Right renal pelvis (tissue), 4 donors: ENCODE measurements at regions not wholly inside any gene's neighbourhood (a gene's known extent, or its start where the extent isn't known, plus 50 kb on each side); places are given as distances from the start of the nearest gene placed in this dataset.
"Not testable (repeated sequence)": the region's sequence is repeated elsewhere in the genome, so short reads cannot be mapped to it uniquely, and the experiment has no call there.

Experiments
- DNase-seq, 4 donors: peaks; one replicate each; pipeline ENCODE4 v3.0.0-alpha.2; 2013; ENCODE audit warnings: low read depth in 4 of 4, low spot score in 3 of 4, missing footprints in 1 of 4

DNA sequence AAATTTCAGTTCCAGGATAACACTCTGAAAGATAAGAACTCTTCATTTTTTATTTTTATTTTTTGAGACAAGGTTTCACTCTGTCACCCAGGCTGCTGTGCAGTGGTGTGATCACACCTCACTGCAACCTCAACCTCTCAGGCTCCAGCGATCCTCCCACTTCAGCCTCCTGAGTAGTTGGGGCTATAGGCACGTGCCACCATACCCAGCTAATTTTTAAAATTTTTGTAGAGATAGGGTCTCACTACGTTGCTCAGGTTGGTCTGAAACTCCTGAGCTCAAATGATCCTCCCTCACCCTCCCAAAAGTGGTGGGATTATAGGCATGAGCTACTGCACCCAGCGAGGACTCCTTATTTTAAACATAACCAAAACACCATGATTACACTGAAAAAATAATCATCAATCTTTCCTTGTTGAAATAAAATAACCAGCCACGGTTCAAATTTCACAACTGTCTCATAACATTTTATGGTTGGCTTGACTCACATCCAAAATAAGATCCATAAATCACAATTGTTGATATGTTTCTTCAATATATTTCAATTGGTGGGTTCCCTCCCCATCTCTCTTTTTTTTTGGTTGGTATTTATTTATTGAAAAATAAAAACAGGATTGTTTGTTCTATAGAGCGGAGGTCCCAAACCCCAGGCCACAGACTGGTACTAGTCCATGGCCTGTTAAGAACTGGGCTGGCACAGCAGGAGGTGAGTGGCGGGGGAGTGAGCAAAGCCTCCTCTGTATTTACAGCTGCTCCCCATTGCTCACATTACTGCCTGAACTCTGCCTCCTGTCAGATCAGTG lies 60.1 kb upstream of the FAM171A1 start:
- no peak for DNase-seq

DNA sequence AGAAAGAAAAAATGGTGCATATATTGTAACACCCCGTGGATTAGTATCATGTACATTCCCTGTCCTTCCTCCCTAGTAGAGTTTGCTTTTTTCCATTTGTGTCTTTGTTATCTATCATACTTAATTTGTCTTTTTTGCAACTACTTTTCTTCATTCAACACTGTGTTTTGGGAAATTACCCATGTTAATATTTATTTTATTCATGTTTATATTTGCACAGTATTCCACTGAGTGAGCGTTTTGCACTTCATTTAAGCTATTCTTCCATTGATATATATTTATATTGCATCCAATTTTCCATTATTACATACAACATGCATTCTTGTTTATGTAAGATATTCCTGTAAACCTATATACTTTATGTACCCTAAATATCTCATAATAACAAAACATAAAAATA lies 57.6 kb upstream of the FAM171A1 start:
- DNase-seq, result no peak

DNA sequence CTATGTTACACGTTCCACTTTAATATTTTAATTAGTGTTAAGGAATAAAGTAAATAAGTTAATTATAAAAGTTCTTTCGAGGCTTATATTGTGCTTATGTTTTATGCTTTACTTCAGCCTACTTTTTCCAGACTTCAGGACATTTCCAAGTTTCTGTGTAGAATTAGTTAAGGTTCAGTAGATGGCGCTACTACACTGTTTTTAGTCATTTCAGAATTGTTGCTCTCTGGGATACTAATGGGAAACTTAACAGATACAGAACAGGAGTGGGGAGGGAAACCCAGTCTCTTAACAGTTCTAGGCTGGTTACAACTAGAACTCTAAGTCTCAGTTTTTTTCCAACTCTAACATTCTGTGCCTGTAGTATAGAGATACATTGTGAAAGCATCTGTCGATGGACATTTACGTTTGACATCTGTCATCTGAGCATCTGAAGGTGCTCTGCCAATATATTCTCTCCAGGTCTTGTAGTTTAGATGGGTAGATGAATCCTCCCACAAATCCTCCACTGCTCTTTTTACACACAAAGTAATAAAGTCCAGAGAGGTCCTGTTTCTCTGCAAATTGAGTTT lies 56.8 kb upstream of the FAM171A1 start:
- DNase-seq, result peak in 1 of 4 donors; percentile 54

DNA sequence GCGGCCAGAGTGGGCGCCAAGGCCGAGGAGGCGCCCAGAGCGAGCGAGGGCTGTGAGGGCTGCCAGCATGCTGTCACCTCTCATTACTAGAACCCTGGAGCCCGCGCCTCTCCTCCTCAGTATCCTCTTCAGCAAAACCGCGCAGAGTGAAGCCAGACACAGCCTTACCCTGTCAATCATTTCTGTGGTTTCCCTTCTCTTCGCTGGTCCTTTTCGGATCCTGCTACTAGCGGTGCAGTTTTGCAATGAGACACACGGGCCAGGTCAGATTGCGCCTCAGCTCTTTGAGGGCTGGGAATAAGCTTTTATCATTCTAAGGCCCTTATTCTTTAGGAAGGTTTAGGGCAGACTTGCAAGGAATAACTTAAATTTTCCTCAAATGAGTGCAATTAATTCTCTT lies 55.5 kb upstream of the FAM171A1 start:
- DNase-seq, result no peak

DNA sequence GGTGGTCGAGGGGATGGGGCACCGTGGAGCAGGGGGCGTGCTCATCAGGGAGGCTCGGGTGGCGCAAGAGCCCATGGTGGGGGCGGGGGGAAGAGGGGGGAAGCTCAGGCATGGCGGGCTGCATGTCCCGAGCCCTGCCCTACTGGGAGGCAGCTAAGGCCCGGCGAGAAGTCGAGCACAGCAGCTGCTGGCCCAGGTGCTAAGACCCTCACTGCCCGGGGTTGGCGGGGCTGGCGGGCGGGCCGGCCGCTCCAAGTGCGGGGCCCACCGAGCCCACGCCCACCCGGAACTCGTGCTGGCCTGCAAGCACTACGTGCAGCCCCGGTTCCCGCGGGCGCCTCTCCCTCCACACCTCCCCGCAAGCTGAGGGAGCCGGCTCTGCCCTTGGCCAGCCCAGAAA lies 55.0 kb upstream of the FAM171A1 start:
- no peak for DNase-seq

DNA sequence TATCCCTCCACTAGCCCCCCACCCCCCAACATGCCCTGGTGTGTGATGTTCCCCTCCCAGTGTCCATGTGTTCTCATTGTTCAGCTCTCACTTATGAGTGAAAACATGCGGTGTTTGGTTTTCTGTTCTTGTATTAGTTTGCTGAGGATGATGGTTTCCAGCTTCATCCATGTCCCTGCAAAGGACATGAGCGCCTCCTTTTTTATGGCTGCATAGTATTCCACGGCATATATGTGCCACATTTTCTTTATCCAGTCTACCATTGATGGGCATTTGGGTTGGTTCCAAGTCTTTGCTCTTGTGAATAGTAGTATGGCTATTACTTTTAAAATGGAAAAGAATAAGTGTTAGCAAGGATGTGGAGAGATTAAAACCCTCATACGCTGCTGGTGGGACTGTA lies 50.8 kb upstream of the FAM171A1 start:
- not testable (repeated sequence) for DNase-seq
